ENCODE measurements at regions not wholly inside any gene's neighbourhood (a gene's known extent, or its start where the extent isn't known, plus 50 kb on each side); places are given as distances from the start of the nearest gene placed in this dataset.

DNA sequence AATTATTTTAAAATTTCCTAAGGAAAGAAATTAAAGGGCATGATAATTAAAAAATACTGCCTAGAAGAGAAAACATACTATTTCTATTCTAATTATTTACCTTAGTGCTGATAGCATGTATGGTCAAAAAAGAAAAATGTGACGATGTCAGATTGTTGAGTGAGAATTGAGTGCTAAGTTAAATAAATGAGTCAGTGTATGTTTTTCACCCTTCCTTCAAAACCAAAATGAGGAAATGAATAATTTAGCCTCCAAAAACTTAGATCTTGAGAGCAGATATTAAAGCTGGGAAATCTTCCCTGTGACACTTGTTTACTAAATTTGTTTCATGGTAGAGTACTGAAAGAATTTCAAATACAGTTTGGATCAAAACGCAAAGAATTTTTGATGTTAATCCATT, 58.6 kb upstream of the NYAP2 start:
- in situ Hi-C loops (cut with HindIII; ENCODE audit: low sequenced_read_pairs), result no loop called here

DNA sequence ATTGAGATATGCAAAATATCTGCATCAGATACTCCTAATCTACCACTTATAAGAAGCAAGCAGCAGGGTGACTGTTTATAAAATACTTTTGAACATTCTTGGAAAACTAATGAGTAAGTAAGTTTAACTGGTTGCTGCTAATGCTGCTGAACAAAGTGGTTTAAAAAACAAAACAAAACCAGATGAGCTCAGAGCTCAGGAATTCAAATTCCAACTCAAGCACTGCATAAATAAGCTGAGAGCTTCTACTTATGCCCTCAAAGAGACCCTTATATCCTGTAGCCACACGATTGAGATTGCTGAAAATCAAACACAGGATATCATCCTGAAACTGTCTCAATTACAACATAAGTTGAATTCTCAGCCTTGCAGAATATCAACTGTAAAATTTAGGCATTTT, 62.3 kb upstream of the NYAP2 start:
- in situ Hi-C loops (cut with HindIII; ENCODE audit: low sequenced_read_pairs), result no loop called here

DNA sequence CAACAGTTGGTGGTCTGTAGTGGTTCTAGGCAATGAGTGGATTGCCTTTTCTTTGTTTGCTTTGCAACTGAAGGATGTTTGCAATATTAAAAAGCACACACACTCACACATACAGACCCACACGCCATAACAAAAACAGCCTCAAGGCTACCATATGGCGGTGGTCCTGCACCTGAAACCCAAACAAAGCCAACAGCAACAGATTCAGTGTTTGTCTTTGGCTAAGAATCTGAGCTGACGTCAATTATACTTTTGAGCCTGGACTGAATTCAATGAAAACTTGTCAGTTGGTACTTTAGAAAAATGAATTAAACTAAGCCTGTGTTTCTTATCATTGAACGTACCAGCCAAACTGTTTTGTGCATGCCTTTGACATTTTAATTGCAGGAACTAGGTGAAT, 65.0 kb upstream of the NYAP2 start:
- in situ Hi-C loops (cut with HindIII; ENCODE audit: low sequenced_read_pairs), result no loop called here

DNA sequence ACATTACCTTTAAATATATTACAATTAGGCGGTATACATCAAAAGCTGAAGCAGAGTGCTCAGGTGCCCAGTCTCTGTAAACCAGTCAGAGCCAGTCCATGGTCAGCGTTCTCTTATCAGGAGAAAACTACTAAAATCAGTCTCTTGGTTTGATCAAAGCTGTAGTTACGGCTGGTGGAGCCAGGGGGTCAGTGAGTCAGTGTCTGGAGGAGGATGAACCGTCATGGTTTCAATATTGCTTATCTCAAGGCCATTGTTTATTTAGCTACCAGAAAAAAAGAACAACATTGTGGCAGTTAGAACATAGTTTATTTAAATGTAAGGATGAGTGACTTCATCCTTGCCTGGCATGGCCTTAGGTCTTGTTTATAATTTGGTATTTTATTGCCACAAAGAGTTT, 71.3 kb upstream of the NYAP2 start:
- in situ Hi-C loops (cut with HindIII; ENCODE audit: low sequenced_read_pairs), result no loop called here

DNA sequence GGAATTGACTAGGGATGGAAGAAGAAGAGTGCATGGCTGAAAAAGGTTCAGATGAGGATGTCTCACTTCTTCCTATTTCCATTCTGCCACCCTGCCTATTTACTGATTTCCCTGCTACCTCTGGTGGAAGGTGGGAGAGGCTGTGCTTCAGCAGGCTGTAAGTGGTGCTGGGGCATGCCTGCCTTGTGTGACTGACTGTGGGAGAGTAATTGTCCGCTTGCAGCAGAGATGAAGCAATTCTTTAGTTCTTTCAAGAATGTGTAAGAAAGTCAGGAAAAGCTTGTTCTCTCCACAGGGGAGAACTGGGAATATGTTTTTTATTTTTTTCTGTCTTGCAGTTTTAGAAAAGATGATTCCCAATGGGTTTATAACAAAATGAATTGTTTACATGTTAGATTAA, 72.5 kb upstream of the NYAP2 start:
- in situ Hi-C loops (cut with HindIII; ENCODE audit: low sequenced_read_pairs), result no loop called here

DNA sequence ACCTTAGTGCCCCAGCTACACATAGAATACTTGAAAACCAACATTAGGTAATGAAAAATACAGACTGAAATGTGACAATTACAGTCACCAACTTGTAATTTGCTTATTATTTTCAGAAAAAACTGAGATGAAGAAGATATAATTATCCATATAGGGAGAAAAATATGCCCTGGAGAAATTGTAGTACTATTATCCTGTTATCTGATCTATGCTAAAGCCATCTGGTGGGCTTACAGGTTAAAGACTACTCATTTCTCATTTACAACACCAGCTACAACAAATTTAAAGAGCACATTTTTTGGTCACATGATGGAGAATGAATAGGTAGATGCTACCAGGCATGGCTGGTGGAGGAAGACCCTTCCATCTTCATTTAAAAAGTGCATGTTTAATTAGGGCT, 79.6 kb upstream of the NYAP2 start:
- in situ Hi-C loops (cut with HindIII; ENCODE audit: low sequenced_read_pairs), result loop anchor here (5.0 kb wide), 1 partner anchor 92 kb away; no protein-coding TSS in a partner anchor

DNA sequence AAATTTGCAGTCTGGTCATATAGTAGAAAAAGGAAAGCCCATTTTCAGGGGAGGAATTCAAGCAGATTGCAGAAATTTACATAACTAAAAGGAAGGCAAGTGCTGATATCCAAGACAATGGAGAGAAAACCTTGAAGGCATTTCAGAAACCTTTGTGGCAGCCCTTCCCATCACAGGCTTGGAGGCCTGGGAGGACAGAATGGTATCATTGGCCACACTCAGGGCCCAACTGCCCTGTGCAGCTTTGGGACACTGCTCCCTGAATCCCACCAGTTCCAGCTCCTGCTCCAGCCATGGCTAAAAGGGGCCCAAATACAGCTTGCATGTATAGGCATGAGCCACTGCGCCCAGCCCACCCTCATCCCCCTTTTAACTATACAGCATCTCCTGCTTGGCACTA, 81.1 kb upstream of the NYAP2 start:
- in situ Hi-C loops (cut with HindIII; ENCODE audit: low sequenced_read_pairs), result loop anchor here (5.0 kb wide), 1 partner anchor 94 kb away; no protein-coding TSS in a partner anchor

DNA sequence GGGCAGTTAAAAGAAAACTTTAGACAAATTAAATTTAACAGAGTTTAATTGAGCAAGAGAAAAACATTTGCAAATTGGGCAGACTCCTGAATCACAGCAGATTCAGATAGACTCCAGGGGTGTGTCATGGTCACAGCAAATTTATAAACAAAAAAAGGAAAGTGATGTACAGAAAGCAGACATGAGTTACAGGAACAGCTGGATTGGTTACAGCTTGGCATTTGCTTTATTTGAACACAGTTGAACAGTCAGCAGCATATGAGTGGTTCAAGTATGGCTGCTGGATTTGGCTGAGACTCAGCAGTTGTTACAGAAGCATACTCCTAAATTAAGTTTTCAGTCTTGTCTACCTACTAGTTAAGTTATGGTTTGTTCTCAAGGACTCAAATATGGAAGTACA, 82.3 kb upstream of the NYAP2 start:
- in situ Hi-C loops (cut with HindIII; ENCODE audit: low sequenced_read_pairs), result loop anchor here (5.0 kb wide), 1 partner anchor 95 kb away; no protein-coding TSS in a partner anchor

DNA sequence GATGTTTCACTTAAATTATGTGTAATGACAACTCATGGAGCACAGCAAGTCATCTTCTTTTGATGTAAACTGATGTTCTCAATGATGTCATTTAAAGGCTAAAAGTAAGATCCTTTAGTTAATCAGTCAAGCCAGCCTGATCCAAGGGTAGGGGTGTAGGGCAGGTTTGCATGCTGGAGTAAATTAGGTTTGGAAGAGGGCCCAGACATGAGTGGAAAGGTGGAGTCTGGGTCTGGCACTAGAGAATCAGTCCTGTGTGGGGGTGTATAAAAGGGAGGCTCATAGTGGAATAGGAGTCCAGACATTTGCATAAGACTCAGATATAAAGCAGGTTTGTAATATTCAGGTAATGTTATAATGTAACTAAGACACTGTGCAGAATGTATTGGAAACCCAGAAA, 88.8 kb upstream of the NYAP2 start:
- in situ Hi-C loops (cut with HindIII; ENCODE audit: low sequenced_read_pairs), result no loop called here

DNA sequence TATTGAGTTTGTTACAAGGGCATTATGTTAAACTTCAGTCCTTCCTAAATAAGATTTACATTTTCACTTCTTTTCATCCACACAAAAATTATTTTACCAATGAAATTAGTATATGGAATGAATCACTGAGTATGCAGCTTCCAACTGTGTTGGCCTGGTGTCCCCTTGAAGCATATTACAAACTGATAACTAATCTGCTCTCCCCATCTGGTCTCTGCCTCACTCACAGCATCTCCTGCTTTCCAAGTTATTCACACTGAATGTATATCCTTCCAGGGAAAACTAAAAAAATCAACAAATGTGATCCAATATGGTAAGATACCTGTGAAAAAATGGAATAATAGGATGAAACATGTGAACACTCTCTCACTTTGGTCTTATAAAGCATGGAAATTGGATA, 90.0 kb upstream of the NYAP2 start:
- in situ Hi-C loops (cut with HindIII; ENCODE audit: low sequenced_read_pairs), result no loop called here

DNA sequence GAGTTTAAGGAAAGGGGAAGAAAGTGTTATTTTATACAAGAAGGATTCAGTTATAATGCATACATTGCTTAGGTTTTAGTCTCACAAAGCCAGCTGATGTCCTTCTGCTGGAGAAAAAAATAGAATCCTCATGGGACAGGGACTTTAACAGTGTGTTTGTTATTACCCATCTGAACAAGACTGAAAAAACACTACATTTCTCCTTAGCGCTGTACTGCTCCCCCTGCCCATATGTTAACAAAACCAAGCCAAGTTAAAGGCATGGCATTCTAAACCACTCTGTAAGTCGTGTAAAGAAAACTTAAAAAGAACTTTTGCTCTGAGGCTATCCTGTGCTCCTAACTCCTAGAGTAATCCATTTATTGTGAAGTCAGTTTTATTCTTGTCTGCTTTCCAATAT, 102.6 kb upstream of the NYAP2 start:
- in situ Hi-C loops (cut with HindIII; ENCODE audit: low sequenced_read_pairs), result loop anchor here (5.0 kb wide), 3 partner anchors 60 to 255 kb away; partner anchors contain the start of gene DOCK10

DNA sequence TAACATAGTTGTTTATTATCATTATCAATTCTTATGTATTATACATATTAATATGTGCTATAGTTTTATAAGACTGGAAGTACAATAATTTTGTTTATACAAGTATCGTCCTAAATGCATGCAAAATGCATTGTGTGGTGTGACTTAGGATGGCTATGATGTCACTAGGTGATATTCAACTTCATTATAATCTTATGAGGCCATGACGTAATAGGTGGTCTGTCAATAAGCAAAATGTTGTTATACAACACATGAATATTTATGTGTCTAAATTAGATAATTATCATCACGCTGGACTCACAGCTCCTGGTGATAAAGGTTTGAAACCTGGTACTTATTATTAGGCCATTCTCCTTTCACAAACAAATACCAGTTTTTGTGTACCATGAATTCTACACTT, 104.4 kb upstream of the NYAP2 start:
- in situ Hi-C loops (cut with HindIII; ENCODE audit: low sequenced_read_pairs), result loop anchor here (5.0 kb wide), 3 partner anchors 58 to 253 kb away; partner anchors contain the start of gene DOCK10

DNA sequence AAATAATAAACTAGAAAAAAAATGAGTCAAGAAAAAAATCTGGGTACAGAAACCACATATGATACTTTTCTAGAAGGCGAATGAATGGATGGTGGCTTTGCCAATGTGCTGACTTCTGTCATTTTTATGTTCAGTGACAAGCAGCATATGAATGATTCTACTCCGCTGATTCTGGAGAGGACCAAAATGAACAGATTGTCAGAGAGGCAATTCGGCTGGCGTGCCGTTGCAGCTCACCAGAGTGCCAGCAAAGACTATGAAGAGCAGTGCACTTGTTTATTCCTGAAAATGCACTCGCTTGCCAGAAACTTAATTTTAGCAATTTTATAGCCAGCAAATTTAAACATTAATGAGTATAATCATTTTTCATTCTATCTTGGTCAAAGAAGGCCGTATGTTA, 105.9 kb upstream of the NYAP2 start:
- in situ Hi-C loops (cut with HindIII; ENCODE audit: low sequenced_read_pairs), result no loop called here

DNA sequence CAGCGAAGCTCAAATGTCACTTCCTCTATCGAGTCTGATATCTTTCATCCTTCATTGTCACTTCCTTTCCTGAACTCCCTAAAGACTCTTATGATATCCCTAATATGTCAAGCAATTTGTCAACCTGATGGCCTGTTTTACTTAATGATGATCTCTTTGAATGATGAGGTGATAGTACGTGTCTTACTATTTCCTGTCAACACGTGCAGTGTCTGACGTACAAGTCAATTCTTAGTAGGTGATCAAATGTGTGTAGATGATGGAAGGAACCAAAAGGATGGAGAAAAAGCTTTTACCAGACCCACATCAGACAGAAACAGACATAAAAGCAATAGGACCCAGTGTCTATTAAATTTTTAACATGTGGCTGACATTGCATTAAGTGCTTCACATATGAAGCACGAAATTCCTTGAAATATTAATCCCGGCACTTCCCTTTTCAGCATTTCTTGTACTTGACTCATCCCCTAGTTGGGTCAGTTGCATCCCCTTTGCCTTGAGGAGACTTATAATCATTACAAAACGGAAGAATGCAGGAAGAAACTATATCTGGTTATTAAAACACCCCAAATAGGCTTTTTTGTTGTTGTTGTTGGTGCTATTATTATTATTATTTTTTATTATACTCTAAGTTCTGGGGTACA, 108.6 kb upstream of the NYAP2 start:
- in situ Hi-C loops (cut with HindIII; ENCODE audit: low sequenced_read_pairs), result no loop called here

DNA sequence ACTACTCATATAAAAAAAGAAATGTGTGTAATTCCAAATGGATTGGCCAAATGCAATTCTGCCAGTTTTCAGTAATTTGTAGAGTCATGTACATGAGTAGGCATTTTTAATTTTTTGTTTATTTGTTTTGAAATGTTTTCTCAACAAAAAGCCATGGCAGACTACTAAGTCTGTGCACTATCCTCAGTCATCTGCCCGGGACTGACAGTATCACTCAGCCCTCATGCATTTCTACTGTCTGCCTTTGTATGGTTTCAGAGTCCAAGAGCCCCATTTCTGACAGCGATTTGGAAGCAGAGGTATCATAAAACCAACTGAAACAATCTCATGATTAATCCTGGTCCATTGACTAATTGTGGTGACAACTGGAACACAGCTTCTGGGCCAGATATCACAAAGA, 109.9 kb upstream of the NYAP2 start:
- in situ Hi-C loops (cut with HindIII; ENCODE audit: low sequenced_read_pairs), result no loop called here

DNA sequence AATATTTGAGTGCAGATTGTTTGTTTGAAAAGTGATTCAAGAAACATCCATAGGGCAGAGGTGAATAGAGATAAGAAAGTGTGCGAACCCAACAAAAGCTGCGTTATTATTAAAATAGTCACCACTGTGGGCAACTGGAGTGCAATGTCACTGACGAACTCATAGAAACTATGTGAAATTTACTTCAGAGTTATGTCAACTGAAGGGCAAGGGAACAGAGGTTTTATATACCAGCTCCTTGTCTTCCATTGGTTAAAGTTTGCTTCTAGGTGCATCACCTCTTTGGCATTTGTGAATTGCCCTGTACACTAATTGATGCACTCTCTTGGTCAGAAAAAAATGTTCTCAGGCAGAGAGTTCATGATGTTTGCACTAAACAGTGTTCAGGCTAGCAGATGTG, 110.5 kb upstream of the NYAP2 start:
- in situ Hi-C loops (cut with HindIII; ENCODE audit: low sequenced_read_pairs), result no loop called here

DNA sequence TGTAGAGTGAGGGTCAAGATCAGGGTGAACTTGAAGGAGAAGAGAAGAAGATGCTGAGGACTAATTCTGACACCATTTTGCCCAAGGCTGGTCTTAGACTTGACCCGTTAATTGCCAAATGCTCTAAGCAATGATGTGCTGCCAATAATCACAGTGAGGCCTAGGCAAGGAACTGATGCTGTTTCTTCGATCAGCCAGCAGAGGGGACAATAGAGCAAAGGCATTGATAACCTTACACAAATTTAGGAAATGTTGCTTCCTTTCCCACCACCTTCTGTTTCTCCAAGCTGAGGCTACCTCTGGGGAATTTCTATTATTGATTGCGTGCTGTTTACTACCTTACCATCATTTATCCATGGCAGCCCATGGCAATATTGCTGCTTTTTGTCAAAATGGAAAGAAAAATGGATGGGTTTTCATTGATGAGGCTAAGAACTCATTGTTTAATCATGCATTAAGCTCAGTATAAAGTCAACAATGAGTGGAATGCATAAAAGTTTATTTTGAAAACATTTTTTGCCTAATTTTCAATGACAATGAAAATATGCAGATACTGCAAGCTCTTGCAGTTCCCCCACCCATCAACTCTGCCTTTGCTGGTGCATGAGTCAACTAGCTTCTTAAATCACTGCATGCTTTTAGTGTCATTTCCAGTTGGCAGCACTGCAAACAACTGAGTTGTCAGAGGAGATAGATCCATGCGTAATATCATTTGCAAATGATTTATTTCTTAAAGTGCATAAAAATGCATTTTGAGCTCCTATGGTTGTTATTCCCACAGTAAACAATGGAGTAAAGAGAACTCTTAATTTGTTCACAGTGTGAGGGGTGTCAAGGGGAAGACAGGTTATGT, 116.4 kb upstream of the NYAP2 start:
- in situ Hi-C loops (cut with HindIII; ENCODE audit: low sequenced_read_pairs), result no loop called here

DNA sequence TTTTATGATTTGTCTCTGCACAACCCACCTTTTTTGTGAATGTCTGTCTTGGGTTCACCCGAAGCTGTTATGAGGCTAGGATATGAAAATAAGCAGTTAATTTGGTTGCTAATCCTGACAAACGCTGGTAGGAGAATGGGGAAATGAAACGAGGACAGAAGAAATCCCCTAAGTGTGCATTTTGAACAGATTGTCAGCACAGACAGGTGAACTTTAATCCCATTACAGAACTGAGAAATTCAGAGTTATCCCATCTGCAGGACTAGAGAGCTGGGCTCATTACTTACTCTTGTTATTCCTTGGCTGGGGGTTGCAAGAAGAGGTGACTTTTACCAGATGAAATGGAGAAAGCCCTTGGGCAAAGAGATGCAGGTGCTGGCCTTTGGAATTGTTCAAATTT, 123.3 kb upstream of the NYAP2 start:
- in situ Hi-C loops (cut with HindIII; ENCODE audit: low sequenced_read_pairs), result no loop called here

DNA sequence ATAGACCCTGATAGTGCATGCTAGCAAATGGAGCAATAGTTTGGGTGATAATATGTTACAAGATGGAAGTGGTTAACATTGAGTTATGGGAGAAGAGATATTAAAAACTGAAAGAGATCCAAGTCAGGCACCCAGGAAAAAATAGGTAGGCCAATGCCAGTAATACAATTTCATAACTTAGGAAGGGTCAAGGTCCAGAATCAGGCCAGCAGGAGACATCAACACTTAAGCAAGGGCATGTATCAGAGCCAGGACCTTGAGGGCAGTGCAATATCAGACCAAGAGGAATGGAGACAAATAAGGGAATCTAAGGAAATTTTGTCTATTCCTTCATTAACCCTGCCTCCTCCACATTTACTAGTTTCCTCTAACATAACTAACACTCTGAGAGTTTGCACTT, 124.1 kb upstream of the NYAP2 start:
- in situ Hi-C loops (cut with HindIII; ENCODE audit: low sequenced_read_pairs), result no loop called here

DNA sequence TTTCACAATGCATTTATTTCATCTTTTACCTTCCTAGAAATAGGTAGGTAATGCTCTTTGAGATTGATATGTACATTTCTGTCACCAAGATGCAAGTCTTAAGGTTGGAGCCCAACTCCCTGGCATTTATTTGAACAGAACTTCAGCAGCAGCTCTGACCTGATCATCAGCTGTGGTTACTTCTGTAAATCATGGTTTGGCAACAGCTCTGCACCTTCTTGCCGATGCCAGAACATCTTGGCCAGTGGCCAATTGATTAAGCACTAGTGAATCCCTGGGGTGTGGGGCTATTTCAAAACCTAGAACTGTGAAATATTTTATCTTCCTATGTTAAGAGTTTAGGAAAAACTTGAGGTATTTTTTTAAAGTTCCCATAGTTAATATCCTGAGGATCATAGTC, 124.8 kb upstream of the NYAP2 start:
- in situ Hi-C loops (cut with HindIII; ENCODE audit: low sequenced_read_pairs), result no loop called here

DNA sequence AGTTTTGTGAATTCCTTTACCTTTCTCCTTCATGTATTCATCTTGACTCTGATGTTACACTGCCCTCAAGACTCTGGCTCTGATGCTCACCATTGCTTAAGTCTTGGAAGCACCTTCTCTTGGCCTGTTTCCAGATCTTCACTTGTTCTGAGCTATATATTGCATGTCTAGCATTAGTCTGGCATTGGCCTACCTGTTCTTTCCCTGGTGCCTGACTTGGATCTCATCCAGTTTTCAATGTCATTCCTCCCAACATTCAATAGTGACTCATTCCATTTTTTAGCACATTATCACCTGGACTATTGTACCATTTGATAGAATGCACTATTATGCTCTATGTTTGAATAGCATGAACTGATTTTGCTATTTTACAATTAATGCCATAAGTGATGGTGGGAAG, 127.3 kb upstream of the NYAP2 start:
- in situ Hi-C loops (cut with HindIII; ENCODE audit: low sequenced_read_pairs), result no loop called here

DNA sequence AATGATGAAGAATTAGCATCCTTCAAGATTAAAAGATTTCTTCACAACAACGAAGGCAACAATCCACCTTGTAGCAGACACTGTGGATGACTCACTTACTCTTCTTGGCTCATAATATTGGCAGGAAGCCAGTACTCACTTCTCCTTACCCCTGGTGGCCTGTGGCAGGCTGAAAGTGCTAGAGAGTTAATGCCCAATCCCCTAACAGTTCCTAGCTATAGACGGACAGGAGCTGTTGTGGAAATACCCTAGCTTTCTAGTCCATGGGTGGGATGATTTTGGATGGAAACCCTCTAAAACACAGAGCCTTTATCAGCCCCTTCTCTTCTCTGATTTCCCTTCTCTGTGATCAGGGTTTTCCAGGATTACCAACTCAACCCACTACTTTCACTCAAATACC, 128.6 kb upstream of the NYAP2 start:
- in situ Hi-C loops (cut with HindIII; ENCODE audit: low sequenced_read_pairs), result no loop called here
